HepG2 (cell line): ENCODE measurements at regions not wholly inside any gene's neighbourhood (a gene's known extent, or its start where the extent isn't known, plus 50 kb on each side); places are given as distances from the start of the nearest gene placed in this dataset.

Experiments used
- ATM ChIP-seq: fragments of 450-650 bp; IDR thresholded peaks from 2 replicates; pipeline ENCODE4 v1.7.1; 2017; ENCODE audit warnings: mild to moderate bottlenecking, borderline replicate concordance
- ETV5 ChIP-seq: IDR thresholded peaks from 2 replicates; pipeline ENCODE4 v1.6.1; 2018; ENCODE audit warnings: missing biosample characterization, missing genetic modification reagents, inconsistent platforms, borderline replicate concordance
- GTF2F1 ChIP-seq: fragments of 150-350 bp; IDR thresholded peaks from 2 replicates; pipeline ENCODE4 v1.6.1; 2014; ENCODE audit warnings: low read length
- KLF16 ChIP-seq, 2 experiments: sonication (generic) in 1 of 2; formaldehyde crosslinking in 1 of 2; IDR thresholded peaks; 2 replicates each; pipeline versions ENCODE4 v1.6.1 to v1.8.0; 2016 to 2023; ENCODE audit warnings: missing genetic modification reagents in 2 of 2, missing compliant biosample characterization in 1 of 2
- MNT ChIP-seq: fragments of 450-650 bp; IDR thresholded peaks from 2 replicates; pipeline ENCODE4 v1.6.1; 2016
- PAF1 ChIP-seq: IDR thresholded peaks from 2 replicates; pipeline ENCODE4 v1.6.1; 2016; ENCODE audit warnings: missing genetic modification reagents, missing compliant biosample characterization
- SAP130 ChIP-seq: IDR thresholded peaks from 2 replicates; pipeline ENCODE4 v1.6.1; 2016; ENCODE audit warnings: low read depth
- SP140L ChIP-seq: sonication (generic); formaldehyde crosslinking; IDR thresholded peaks from 2 replicates; pipeline ENCODE4 v1.4.0; 2020; ENCODE audit warnings: missing genetic modification reagents, borderline replicate concordance
- ZC3H4 ChIP-seq: sonication (generic); formaldehyde crosslinking; IDR thresholded peaks from 2 replicates; pipeline ENCODE4 v1.4.0; 2020; ENCODE audit warnings: missing genetic modification reagents, borderline replicate concordance
- ZFYVE20 ChIP-seq: sonication (generic); formaldehyde crosslinking; IDR thresholded peaks from 2 replicates; pipeline ENCODE4 v1.8.0; 2023; ENCODE audit warnings: low read depth, mild to moderate bottlenecking, moderate library complexity, missing genetic modification reagents, borderline replicate concordance
- ZNF235 ChIP-seq: sonication (generic); formaldehyde crosslinking; IDR thresholded peaks from 2 replicates; pipeline ENCODE4 v1.8.1; 2023; ENCODE audit warnings: mild to moderate bottlenecking, missing genetic modification reagents, borderline replicate concordance
- ZNF329 ChIP-seq: sonication (generic); formaldehyde crosslinking; IDR thresholded peaks from 2 replicates; pipeline ENCODE4 v1.9.0; 2021; ENCODE audit warnings: low read depth, mild to moderate bottlenecking, missing genetic modification reagents
- ZNF512 ChIP-seq: sonication (generic); formaldehyde crosslinking; IDR thresholded peaks from 2 replicates; pipeline ENCODE4 v1.4.0; 2020; ENCODE audit warnings: mild to moderate bottlenecking, missing genetic modification reagents
- ZNF883 ChIP-seq: sonication (generic); formaldehyde crosslinking; IDR thresholded peaks from 2 replicates; pipeline ENCODE4 v1.5.1; 2020; ENCODE audit warnings: mild to moderate bottlenecking, missing genetic modification reagents; ENCODE audit errors: not compliant biosample characterization

- TF ChIP-seq ZNF329 (CRISPR knock-in tag) (no peak), SP140L (CRISPR knock-in tag) (0 out of 2 replicates have a peak, but pooled peaks have one; percentile 62), PAF1 (CRISPR knock-in tag) (no peak), ZNF512 (peak; percentile 69; the same call in 1 of the 2 replicates), ZC3H4 (CRISPR knock-in tag) (no peak), GTF2F1 (no peak), ZFYVE20 (CRISPR knock-in tag) (no peak), ZNF235 (0 out of 2 replicates have a peak, but pooled peaks have one; percentile 21), MNT (peak; percentile 12; the same call in 1 of the 2 replicates), SAP130 (CRISPR knock-in tag) (peak; percentile 38; the same call in 1 of the 2 replicates), ZNF883 (no peak), KLF16 (CRISPR knock-in tag; IDR thresholded peaks at IDR 0.05) (peak in 1 of 2 experiments; percentile 67; a peak in 1 of 4 replicates), ETV5 (CRISPR knock-in tag) (no peak), ATM (no peak)
Measured at GRCh38 chr17:68759002-68759342, 157.8 kb upstream of the FAM20A start (continued).
